Memory B cell (primary cell): ENCODE measurements at regions not wholly inside any gene's neighbourhood (a gene's known extent, or its start where the extent isn't known, plus 50 kb on each side); places are given as distances from the start of the nearest gene placed in this dataset.

Experiments used
- ATAC-seq: fragments of 150-1000 bp; cut with Tn5 transposase; 2 replicates; pipeline ENCODE4 v1.10.0; 2021; ENCODE audit warnings: low read depth, mild to moderate bottlenecking, moderate library complexity
- DNase-seq, 2 donors: peaks; one replicate each; pipeline ENCODE4 v3.0.0; 2022; ENCODE audit warnings: low spot score in 2 of 2
- H3K27ac Mint-ChIP-seq: one replicate; pipeline ENCODE4 v1.8.0; 2022; ENCODE audit warnings: mild to moderate bottlenecking, moderate library complexity, mixed read lengths
- H3K27me3 Mint-ChIP-seq: one replicate; pipeline ENCODE4 v1.8.0; 2022; ENCODE audit warnings: mixed read lengths
- H3K36me3 Mint-ChIP-seq: one replicate; pipeline ENCODE4 v1.8.0; 2022; ENCODE audit warnings: mild to moderate bottlenecking, mixed read lengths
- H3K4me1 Mint-ChIP-seq: one replicate; pipeline ENCODE4 v1.8.0; 2022; ENCODE audit warnings: mixed read lengths
- H3K4me3 Mint-ChIP-seq: one replicate; pipeline ENCODE4 v1.8.0; 2022; ENCODE audit warnings: mild to moderate bottlenecking, moderate library complexity, mixed read lengths
- H3K9me3 Mint-ChIP-seq: one replicate; pipeline ENCODE4 v1.8.0; 2022; ENCODE audit warnings: mixed read lengths

- Mint-ChIP-seq H3K27me3 (peaks cover 1% of the 10 kb centered on the region), H3K27ac (no peak overlapping the region), H3K9me3 (peaks cover 2% of the 10 kb centered on the region), H3K4me3 (no peak overlapping the region), H3K4me1 (no peaks in the 10 kb centered on the region), H3K36me3 (no peaks in the 10 kb centered on the region)
- ATAC-seq: no peak
- no peak for DNase-seq
Measured at GRCh38 chr1:217224201-217224600, 406.7 kb downstream of the GPATCH2 start.

DNA sequence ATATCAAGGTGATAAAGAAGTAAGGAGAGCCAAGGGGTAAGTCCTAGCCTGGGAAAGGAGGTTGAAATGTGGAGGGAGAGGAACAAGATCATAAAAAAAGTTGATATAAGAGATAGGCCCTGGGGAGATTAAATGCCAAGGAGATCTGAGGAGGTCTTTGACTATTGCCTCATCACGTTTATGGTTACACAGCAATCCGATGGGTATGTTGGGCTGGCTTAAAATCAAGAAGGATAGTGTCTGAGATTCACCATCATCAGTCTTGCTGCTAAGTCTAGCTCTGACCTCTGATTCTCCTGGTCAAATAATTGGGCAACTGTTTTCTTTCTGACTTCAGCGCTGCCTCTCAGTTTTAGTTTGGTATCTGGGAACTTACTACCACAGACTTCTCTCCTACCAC is 416.3 kb downstream of the GPATCH2 start:
- Mint-ChIP-seq H3K36me3 (no peaks in the 10 kb centered on the region), H3K27ac (no peak overlapping the region), H3K4me1 (no peaks in the 10 kb centered on the region), H3K9me3 (peaks cover 5% of the 10 kb centered on the region), H3K27me3 (no peaks in the 10 kb centered on the region), H3K4me3 (no peak overlapping the region)
- DNase-seq (no peak), ATAC-seq (no peak)

DNA sequence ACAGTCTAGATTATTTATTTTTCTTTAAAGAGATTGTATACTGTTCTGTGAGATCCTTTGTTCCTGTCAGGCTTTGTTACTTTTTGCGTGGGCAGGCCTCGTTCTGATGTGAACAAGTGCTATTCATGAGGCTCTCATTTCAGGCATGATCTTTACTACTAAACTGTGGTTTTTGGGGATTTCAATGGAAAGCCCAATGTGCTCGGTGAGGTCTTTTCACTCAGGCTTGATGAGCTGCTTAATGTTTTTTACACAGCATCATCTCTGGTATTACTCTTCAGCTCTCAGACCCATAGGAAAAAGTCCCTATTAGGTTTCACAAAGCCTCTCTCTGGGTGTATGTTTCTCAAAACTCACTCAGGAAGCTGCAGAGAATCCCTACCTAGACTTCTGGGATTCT is 419.4 kb downstream of the GPATCH2 start:
- no peaks in the 10 kb centered on the region for H3K4me1 Mint-ChIP-seq
- H3K27me3 Mint-ChIP-seq: no peaks in the 10 kb centered on the region
- ATAC-seq (no peak), DNase-seq (no peak)
- H3K27ac Mint-ChIP-seq: no peak overlapping the region
- peaks cover 4% of the 10 kb centered on the region for H3K9me3 Mint-ChIP-seq
- no peak overlapping the region for H3K4me3 Mint-ChIP-seq
- no peaks in the 10 kb centered on the region for H3K36me3 Mint-ChIP-seq

DNA sequence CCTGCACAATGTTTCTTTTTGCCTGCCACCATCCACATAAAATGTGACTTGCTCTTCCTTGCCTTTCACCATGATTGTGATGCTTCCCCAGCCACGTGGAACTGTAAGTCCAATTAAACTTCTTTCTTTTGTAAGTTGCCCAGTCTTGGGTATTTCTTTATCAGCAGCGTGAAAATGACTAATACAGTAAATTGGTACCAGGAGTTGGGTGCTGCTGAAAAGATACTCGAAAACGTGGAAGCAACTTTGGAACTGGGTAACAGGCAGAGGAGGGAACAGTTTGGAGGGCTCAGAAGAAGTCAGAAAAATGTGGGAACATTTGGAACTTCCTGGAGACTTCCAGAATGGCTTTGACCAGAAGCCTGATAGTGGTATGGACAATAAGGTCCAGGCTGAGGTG is 425.3 kb downstream of the GPATCH2 start:
- DNase-seq: no peak
- H3K9me3 Mint-ChIP-seq: peaks cover 4% of the 10 kb centered on the region
- H3K36me3 Mint-ChIP-seq: no peaks in the 10 kb centered on the region
- H3K4me1 Mint-ChIP-seq: no peaks in the 10 kb centered on the region
- ATAC-seq: no peak
- no peaks in the 10 kb centered on the region for H3K27me3 Mint-ChIP-seq
- no peak overlapping the region for H3K4me3 Mint-ChIP-seq
- H3K27ac Mint-ChIP-seq: no peak overlapping the region

GRCh38 chr1:217196616-217197015 is 434.3 kb downstream of the GPATCH2 start:
- Mint-ChIP-seq H3K36me3 (no peaks in the 10 kb centered on the region), H3K27me3 (no peaks in the 10 kb centered on the region), H3K9me3 (peaks cover 2% of the 10 kb centered on the region), H3K4me1 (no peaks in the 10 kb centered on the region), H3K4me3 (no peak overlapping the region), H3K27ac (no peak overlapping the region)
- ATAC-seq (no peak), DNase-seq (no peak)

DNA sequence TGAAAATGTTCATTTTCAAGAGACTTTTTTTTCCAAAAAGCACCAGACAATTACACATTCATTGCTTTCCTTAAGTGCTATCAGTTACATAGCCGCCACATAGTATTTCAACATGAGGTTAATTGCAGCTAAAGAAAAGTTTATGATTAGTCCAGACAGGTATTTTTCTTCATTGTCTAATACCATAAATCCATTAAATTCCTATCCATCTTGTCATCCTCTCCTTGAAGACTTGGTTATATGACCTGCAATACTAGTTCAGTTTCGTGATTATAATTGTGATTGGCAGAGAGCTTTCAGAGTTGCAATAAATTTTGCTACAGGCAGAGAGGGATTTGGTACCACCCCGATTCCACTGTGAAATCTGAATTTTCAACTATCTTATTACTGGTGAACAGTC is 437.7 kb downstream of the GPATCH2 start:
- Mint-ChIP-seq H3K27me3 (no peaks in the 10 kb centered on the region), H3K4me1 (no peaks in the 10 kb centered on the region), H3K9me3 (no peaks in the 10 kb centered on the region), H3K36me3 (no peaks in the 10 kb centered on the region), H3K4me3 (no peak overlapping the region), H3K27ac (no peak overlapping the region)
- no peak for ATAC-seq
- DNase-seq: no peak

DNA sequence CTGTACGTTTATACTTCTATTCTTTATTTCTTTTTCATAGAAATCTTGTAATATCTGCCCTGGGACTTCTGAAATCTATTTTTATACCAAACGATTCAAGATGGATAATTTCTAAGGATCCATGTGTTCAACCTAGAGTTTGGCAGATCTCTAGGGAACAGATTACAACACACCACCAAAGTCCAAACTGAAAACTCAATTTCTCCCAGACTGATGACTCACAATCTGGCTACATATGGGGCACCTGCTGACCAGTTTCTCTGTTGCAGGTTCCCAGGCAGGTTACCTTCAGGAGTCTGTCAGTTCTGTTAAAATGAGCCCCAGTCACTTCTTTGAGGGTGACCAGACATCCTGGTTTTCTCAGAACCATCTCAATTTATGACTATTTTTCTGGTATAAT is 439.4 kb downstream of the GPATCH2 start:
- ATAC-seq (no peak), DNase-seq (no peak)
- no peaks in the 10 kb centered on the region for H3K36me3 Mint-ChIP-seq
- no peaks in the 10 kb centered on the region for H3K27me3 Mint-ChIP-seq
- H3K9me3 Mint-ChIP-seq: peaks cover 3% of the 10 kb centered on the region
- no peaks in the 10 kb centered on the region for H3K4me1 Mint-ChIP-seq
- H3K4me3 Mint-ChIP-seq: no peak overlapping the region
- no peak overlapping the region for H3K27ac Mint-ChIP-seq

DNA sequence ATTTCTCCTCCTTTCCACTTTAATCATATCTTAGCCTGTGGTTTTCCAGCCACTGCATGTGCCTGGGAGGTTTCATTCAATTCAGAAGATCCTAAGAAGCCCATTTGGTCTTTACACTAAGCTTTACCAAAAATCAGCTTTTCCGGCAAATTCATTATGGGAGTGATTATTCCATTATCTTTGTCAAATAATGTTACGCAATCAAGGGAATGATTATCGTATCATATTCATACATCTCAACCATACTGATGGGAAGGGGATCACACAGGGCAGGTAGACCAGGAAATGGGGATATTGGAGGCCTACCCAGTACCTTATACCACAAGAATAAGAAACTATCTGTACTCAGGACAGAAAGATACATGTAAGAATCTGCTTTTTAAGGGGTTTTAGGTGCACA is 440.5 kb downstream of the GPATCH2 start:
- no peak for ATAC-seq
- H3K36me3 Mint-ChIP-seq: no peaks in the 10 kb centered on the region
- no peaks in the 10 kb centered on the region for H3K4me1 Mint-ChIP-seq
- no peak for DNase-seq
- no peaks in the 10 kb centered on the region for H3K27me3 Mint-ChIP-seq
- H3K27ac Mint-ChIP-seq: no peak overlapping the region
- H3K4me3 Mint-ChIP-seq: no peak overlapping the region
- H3K9me3 Mint-ChIP-seq: peaks cover 3% of the 10 kb centered on the region

- Mint-ChIP-seq H3K4me1 (no peaks in the 10 kb centered on the region), H3K4me3 (no peak overlapping the region), H3K36me3 (no peaks in the 10 kb centered on the region), H3K27ac (no peak overlapping the region), H3K9me3 (peaks cover 3% of the 10 kb centered on the region), H3K27me3 (no peaks in the 10 kb centered on the region)
- ATAC-seq (no peak), DNase-seq (no peak)
Measured at GRCh38 chr1:217189362-217189761, 441.5 kb downstream of the GPATCH2 start.

GRCh38 chr1:217188280-217189237 is 442.3 kb downstream of the GPATCH2 start:
- no peak for DNase-seq
- Mint-ChIP-seq H3K9me3 (peaks cover 3% of the 10 kb centered on the region), H3K4me1 (no peaks in the 10 kb centered on the region), H3K4me3 (no peak overlapping the region), H3K27ac (no peak overlapping the region), H3K27me3 (no peaks in the 10 kb centered on the region), H3K36me3 (no peaks in the 10 kb centered on the region)
- ATAC-seq: no peak

DNA sequence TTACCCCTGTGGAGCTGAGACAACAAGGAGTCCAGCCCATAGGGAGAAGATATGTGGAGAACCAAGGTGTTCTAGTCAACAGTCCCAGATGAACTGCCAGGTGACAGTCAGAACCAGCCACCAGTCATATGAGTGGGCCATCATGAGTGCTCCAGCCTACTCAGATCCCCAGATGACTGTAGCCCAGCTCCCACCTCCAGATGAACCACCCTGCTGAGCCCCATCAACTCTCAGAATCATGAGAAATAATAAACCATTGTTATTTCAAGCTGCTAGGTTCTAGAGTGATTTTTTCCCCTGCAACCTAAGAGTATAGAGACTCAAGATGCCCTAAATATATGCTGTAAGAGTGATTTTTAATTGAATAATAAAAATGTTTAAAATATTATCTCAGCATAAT is 444.2 kb downstream of the GPATCH2 start:
- Mint-ChIP-seq H3K36me3 (no peaks in the 10 kb centered on the region), H3K9me3 (peaks cover 3% of the 10 kb centered on the region), H3K4me3 (no peak overlapping the region), H3K4me1 (no peaks in the 10 kb centered on the region), H3K27ac (no peak overlapping the region), H3K27me3 (no peaks in the 10 kb centered on the region)
- no peak for ATAC-seq
- no peak for DNase-seq

- Mint-ChIP-seq H3K4me1 (no peaks in the 10 kb centered on the region), H3K27ac (no peak overlapping the region), H3K36me3 (no peaks in the 10 kb centered on the region), H3K9me3 (peaks cover 3% of the 10 kb centered on the region), H3K27me3 (no peaks in the 10 kb centered on the region), H3K4me3 (no peak overlapping the region)
- ATAC-seq (no peak), DNase-seq (no peak)
Measured at GRCh38 chr1:217184854-217185253, 446.0 kb downstream of the GPATCH2 start.

GRCh38 chr1:217182992-217183391 is 447.9 kb downstream of the GPATCH2 start:
- H3K27ac Mint-ChIP-seq: no peak overlapping the region
- H3K27me3 Mint-ChIP-seq: no peaks in the 10 kb centered on the region
- H3K9me3 Mint-ChIP-seq: peaks cover 5% of the 10 kb centered on the region
- no peak overlapping the region for H3K4me3 Mint-ChIP-seq
- ATAC-seq (no peak), DNase-seq (no peak)
- no peaks in the 10 kb centered on the region for H3K36me3 Mint-ChIP-seq
- H3K4me1 Mint-ChIP-seq: no peaks in the 10 kb centered on the region

DNA sequence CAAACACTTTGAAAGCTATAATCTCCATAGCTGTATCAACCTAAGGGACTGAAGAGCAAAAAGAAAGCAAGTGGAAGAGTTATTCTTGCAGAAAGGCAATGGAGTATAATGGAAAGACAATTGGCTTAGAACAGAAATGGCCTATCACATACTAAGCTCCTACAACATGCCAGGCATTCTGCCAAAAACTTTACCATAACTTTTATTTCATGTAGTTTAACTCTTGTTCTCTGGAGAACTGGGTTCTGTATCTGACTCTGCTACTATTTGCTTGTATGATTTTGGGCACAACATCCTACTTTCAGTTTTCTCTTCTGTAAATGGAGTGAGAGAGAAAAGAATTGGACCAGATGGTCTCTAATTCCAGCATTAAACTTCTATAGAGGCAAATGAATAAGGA is 449.1 kb downstream of the GPATCH2 start:
- DNase-seq (no peak), ATAC-seq (no peak)
- no peak overlapping the region for H3K4me3 Mint-ChIP-seq
- no peaks in the 10 kb centered on the region for H3K27me3 Mint-ChIP-seq
- peaks cover 2% of the 10 kb centered on the region for H3K9me3 Mint-ChIP-seq
- no peak overlapping the region for H3K27ac Mint-ChIP-seq
- no peaks in the 10 kb centered on the region for H3K36me3 Mint-ChIP-seq
- no peaks in the 10 kb centered on the region for H3K4me1 Mint-ChIP-seq

DNA sequence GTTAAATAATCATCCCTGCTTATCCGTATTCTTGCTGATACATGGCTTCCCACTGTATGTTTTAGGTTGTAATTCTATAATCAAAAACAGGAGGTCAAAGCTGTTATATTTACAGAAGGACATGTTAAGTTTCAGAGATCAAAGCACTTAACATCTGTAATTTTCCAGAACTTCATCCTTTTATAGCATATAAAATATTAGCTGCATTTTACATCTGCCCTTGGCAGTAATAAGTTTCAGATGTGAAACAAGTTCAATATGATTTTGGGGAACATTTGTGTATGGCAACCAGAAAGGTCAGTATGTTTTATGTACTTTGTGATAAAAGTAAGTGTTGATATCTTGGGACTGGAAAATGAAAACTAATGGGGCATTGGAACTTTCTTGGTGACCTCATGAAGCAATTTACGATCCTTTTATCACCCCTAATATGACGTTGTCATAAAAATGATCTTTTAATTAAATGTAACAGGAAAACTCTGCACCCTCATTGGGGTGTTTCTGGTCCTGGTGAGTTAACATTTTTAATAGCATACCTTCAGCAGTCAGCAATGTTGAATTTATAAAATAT is 449.6 kb downstream of the GPATCH2 start:
- DNase-seq (no peak), ATAC-seq (no peak)
- Mint-ChIP-seq H3K36me3 (no peaks in the 10 kb centered on the region), H3K4me3 (no peak overlapping the region), H3K4me1 (no peaks in the 10 kb centered on the region), H3K27ac (no peak overlapping the region), H3K27me3 (no peaks in the 10 kb centered on the region), H3K9me3 (peaks cover 2% of the 10 kb centered on the region)
